Caco-2 (cell line): ENCODE measurements at regions not wholly inside any gene's neighbourhood (a gene's known extent, or its start where the extent isn't known, plus 50 kb on each side); places are given as distances from the start of the nearest gene placed in this dataset.

Source experiments
- BruUV-seq: library from RNA; stranded (reverse); fragments of 400-500 nt; replicated peaks from 2 replicates; lab custom pipeline; 2021; lab: Mats Ljungman, UMichigan
- CTCF ChIA-PET: fragments of 300-600 bp; sonication (Branson Sonifier 250); formaldehyde crosslinking; loops from one replicate; lab custom pipeline; 2022; ENCODE audit warnings: antibody characterized with exemption; lab: Charles Lee
- POLR2A ChIA-PET: fragments of 300-600 bp; sonication (Branson Sonifier 250); formaldehyde crosslinking; loops from one replicate; lab custom pipeline; 2022; ENCODE audit warnings: antibody characterized with exemption; lab: Charles Lee
- DNase-seq, 2 experiments: peaks; one replicate each; pipeline versions ENCODE4 v3.0.0 to v3.0.0-alpha.2; 2020 to 2022
- H3K27me3 ChIP-seq: replicated peaks from 2 replicates; pipeline ENCODE4 v1.6.0; 2011; ENCODE audit warnings: low read length; ENCODE audit not compliant: control insufficient read depth, insufficient read depth
- H3K36me3 ChIP-seq: 2 replicates; pipeline ENCODE4 v1.5.1; 2011; ENCODE audit warnings: low read length; ENCODE audit not compliant: control insufficient read depth, insufficient read depth
- H3K4me1 ChIP-seq: fragments of 250-450 bp; sonication (Bioruptor Pico); 2 replicates; pipeline ENCODE4 v1.5.1; 2020; ENCODE audit warnings: mild to moderate bottlenecking
- H3K4me3 ChIP-seq: 2 replicates; pipeline ENCODE4 v1.5.1; 2011; ENCODE audit warnings: low read depth, mild to moderate bottlenecking, control low read depth, low read length
- H3K9me3 ChIP-seq: fragments of 250-450 bp; sonication (Bioruptor Pico); 2 replicates; pipeline ENCODE4 v1.5.1; 2020; ENCODE audit warnings: mild to moderate bottlenecking, moderate library complexity
- H3K27ac Mint-ChIP-seq: one replicate; pipeline ENCODE4 v1.8.0; 2022; ENCODE audit warnings: mixed read lengths; ENCODE audit not compliant: unreplicated experiment
- H3K27me3 Mint-ChIP-seq: one replicate; pipeline ENCODE4 v1.8.0; 2022; ENCODE audit warnings: mixed read lengths; ENCODE audit not compliant: insufficient read depth, unreplicated experiment
- H3K36me3 Mint-ChIP-seq: one replicate; pipeline ENCODE4 v1.8.0; 2022; ENCODE audit warnings: mild to moderate bottlenecking, mixed read lengths; ENCODE audit not compliant: insufficient read depth, unreplicated experiment
- H3K4me1 Mint-ChIP-seq: one replicate; pipeline ENCODE4 v1.8.0; 2022; ENCODE audit warnings: low read depth, mixed read lengths; ENCODE audit not compliant: unreplicated experiment
- H3K4me3 Mint-ChIP-seq: one replicate; pipeline ENCODE4 v1.8.0; 2022; ENCODE audit warnings: mild to moderate bottlenecking, moderate library complexity, mixed read lengths; ENCODE audit not compliant: unreplicated experiment
- H3K9me3 Mint-ChIP-seq: one replicate; pipeline ENCODE4 v1.8.0; 2022; ENCODE audit warnings: mixed read lengths; ENCODE audit not compliant: unreplicated experiment
- intact Hi-C: fragments of 100-400 bp; cut with micrococcal nuclease; formaldehyde crosslinking; loops from one replicate; pipeline ENCODE4 v1.10.0; 2022; ENCODE audit not compliant: unreplicated experiment
- TF ChIP-seq, protein P1 (sequence below), 2 experiments: fragments of 200-600 bp in 1 of 2; IDR thresholded peaks; 1 replicate in 1 of 2; 2 replicates in 1 of 2; pipeline versions ENCODE4 v1.5.1 to v1.8.0; 2011 to 2022; ENCODE audit warnings: antibody characterized with exemption in 1 of 2, control low read depth in 1 of 2, inconsistent platforms in 1 of 2, low read depth in 1 of 2, low read length in 1 of 2, mild to moderate bottlenecking in 1 of 2, moderate library complexity in 1 of 2; ENCODE audit not compliant: insufficient read depth in 1 of 2, severe bottlenecking in 1 of 2, unreplicated experiment in 1 of 2

DNA sequence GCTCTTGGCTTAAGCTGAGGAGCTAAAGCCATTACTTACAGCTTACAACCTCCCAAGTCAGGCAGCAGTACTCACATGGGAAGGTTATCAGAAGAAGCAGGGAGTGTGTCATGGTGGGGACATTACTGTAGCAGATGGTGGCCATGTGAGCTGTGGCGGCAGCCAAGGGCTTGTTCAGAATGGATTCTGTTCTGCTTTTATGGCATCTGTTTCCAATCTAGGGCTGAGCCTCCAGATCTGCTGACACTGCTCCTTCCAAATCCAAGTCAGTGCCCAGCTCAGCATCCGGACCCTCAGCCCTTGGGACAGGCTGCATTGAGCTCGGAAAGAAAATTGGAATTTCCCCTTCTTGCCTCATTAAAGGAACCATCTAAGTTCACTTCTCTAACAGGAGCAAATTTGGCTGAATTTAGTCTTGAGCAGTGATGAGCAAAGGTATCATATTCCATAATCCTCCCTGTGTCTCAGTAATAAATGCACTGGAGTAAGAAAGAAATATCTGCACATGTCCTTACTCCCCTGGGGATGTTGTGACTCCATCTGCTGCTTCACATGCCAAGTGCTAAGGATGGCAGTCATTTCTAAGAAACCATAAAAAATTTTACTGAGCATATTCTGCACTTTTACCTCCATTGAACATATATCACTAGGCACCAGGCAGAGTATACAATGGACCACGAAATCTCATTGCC is 73.9 kb downstream of the KCTD12 start:
- Histone ChIP-seq H3K27me3 (no peaks in the 10 kb centered on the region), H3K36me3 (no peaks in the 10 kb centered on the region), H3K4me1 (no peaks in the 10 kb centered on the region), H3K9me3 (0 out of 2 replicates have a peak, but pooled peaks cover 3% of the 10 kb centered on the region), H3K4me3 (no peak overlapping the region)
- ChIA-PET CTCF (no interaction called here), POLR2A (no interaction called here)
- Mint-ChIP-seq H3K27me3 (peaks cover 6% of the 10 kb centered on the region), H3K27ac (no peak overlapping the region), H3K4me1 (no peaks in the 10 kb centered on the region), H3K36me3 (no peaks in the 10 kb centered on the region), H3K9me3 (peaks cover 24% of the 10 kb centered on the region), H3K4me3 (no peak overlapping the region)
- TF ChIP-seq, protein P1, sequence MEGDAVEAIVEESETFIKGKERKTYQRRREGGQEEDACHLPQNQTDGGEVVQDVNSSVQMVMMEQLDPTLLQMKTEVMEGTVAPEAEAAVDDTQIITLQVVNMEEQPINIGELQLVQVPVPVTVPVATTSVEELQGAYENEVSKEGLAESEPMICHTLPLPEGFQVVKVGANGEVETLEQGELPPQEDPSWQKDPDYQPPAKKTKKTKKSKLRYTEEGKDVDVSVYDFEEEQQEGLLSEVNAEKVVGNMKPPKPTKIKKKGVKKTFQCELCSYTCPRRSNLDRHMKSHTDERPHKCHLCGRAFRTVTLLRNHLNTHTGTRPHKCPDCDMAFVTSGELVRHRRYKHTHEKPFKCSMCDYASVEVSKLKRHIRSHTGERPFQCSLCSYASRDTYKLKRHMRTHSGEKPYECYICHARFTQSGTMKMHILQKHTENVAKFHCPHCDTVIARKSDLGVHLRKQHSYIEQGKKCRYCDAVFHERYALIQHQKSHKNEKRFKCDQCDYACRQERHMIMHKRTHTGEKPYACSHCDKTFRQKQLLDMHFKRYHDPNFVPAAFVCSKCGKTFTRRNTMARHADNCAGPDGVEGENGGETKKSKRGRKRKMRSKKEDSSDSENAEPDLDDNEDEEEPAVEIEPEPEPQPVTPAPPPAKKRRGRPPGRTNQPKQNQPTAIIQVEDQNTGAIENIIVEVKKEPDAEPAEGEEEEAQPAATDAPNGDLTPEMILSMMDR (IDR thresholded peaks at IDR 0.05; ENCODE audit: insufficient read depth in 1 of 2, low read depth in 1 of 2, low read length in 1 of 2, severe bottlenecking in 1 of 2, unreplicated experiment in 1 of 2), result no peak
- no peak for DNase-seq
- BruUV-seq, result no TSS peak
- intact Hi-C loops, result no loop called here

DNA sequence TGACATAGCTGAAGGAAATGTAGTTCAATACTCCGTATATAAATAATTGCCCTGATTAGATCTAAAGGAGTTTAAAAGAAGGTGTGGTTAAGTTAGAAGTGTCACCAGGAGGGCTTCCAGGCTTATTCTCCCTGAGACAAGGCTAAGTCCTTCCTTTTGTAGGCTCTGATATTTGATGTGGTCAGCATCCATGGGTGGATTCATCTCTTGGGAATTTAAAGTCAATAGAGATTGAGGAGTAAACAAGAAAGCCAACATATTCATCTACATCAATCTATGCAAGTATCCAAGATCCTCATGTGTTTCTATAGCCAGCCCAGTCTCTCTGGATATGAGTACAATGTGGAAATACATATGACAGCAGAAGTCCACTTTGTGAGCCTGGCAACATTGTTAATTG is 76.8 kb downstream of the KCTD12 start:
- H3K27me3 ChIP-seq, result no peaks in the 10 kb centered on the region
- no peaks in the 10 kb centered on the region for H3K4me1 ChIP-seq
- TF ChIP-seq, protein P1 (IDR thresholded peaks at IDR 0.05; ENCODE audit: insufficient read depth in 1 of 2, low read depth in 1 of 2, low read length in 1 of 2, severe bottlenecking in 1 of 2, unreplicated experiment in 1 of 2), result no peak
- peaks cover 24% of the 10 kb centered on the region for H3K9me3 Mint-ChIP-seq
- no peak overlapping the region for H3K4me3 Mint-ChIP-seq
- no peak overlapping the region for H3K27ac Mint-ChIP-seq
- 0 out of 2 replicates have a peak, but pooled peaks cover 3% of the 10 kb centered on the region for H3K9me3 ChIP-seq
- BruUV-seq, result no TSS peak
- no peaks in the 10 kb centered on the region for H3K36me3 ChIP-seq
- no peaks in the 10 kb centered on the region for H3K36me3 Mint-ChIP-seq
- no peak for DNase-seq
- CTCF ChIA-PET, result no interaction called here
- H3K4me3 ChIP-seq, result no peak overlapping the region
- H3K27me3 Mint-ChIP-seq, result peaks cover 6% of the 10 kb centered on the region
- intact Hi-C loops, result no loop called here
- H3K4me1 Mint-ChIP-seq, result no peaks in the 10 kb centered on the region
- POLR2A ChIA-PET, result no interaction called here

DNA sequence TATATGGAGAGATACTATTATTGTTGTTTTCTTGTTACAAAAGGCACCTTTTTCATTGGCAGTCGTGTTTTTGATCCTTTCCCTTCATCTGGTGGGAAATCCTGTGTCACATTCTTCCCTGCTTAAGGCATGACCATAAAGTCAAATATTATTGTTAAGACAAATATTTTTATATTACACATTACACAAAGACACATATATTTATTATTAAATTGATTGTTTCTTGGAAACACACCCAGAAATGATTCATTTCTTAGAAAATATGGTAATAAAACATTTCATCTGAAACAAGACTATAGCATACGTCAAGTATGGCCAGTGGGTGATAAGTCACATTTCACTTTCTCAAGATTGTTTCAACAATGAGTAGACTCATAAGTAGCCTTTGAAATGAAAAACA is 77.3 kb downstream of the KCTD12 start:
- H3K4me3 ChIP-seq, result no peak overlapping the region
- no peaks in the 10 kb centered on the region for H3K4me1 Mint-ChIP-seq
- no peaks in the 10 kb centered on the region for H3K36me3 ChIP-seq
- DNase-seq, result no peak
- intact Hi-C loops, result no loop called here
- no TSS peak for BruUV-seq
- peaks cover 3% of the 10 kb centered on the region for H3K27me3 Mint-ChIP-seq
- no peak overlapping the region for H3K4me3 Mint-ChIP-seq
- H3K9me3 Mint-ChIP-seq, result peaks cover 24% of the 10 kb centered on the region
- CTCF ChIA-PET, result no interaction called here
- no peaks in the 10 kb centered on the region for H3K4me1 ChIP-seq
- H3K27ac Mint-ChIP-seq, result no peak overlapping the region
- no peaks in the 10 kb centered on the region for H3K36me3 Mint-ChIP-seq
- H3K27me3 ChIP-seq, result no peaks in the 10 kb centered on the region
- TF ChIP-seq, protein P1 (IDR thresholded peaks at IDR 0.05; ENCODE audit: insufficient read depth in 1 of 2, low read depth in 1 of 2, low read length in 1 of 2, severe bottlenecking in 1 of 2, unreplicated experiment in 1 of 2), result no peak
- 0 out of 2 replicates have a peak, but pooled peaks cover 3% of the 10 kb centered on the region for H3K9me3 ChIP-seq
- POLR2A ChIA-PET, result no interaction called here
